ENCODE measurements at regions not wholly inside any gene's neighbourhood (a gene's known extent, or its start where the extent isn't known, plus 50 kb on each side); places are given as distances from the start of the nearest gene placed in this dataset.

DNA sequence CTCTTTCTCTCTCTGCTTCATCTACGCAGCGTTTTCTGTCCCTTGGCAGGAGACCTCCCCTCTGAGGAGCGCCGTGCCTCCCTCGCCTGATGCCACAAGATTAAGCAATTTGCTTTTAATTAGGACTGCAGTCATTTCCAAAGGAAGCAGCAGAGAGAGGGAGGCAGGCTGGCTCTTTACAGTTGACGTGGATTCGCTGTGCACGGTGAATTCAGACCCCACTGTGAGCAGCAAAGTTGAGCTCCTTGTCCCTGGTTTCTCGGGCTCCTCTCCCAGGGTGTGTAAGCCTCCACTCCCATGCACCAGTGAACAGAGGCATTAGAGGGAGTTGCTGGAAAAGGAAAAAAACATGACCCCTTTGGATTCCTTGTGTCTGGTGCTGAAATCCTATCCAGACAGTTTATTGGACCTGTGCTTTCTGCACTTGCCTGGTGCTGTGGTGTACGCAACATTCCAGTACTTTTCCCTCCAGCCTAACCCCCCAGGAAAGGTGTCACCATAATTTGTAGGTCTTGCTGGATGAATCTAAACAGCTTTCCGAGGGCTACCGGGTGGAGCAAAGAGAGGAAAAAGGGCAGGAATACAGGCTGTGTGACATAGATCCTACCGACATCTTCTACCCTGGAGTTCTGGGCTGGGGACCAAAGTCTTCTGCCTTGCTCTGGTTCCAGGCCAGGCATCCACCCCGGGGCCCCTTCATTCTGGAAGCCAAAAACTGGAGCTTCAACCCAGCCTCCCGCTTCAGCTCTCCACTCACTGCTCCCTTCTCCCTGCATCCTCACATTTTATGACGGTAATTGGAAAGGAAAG lies 171.0 kb downstream of the MAF start:
- Histone ChIP-seq H3K4me1 (peaks cover 0 to 16% (median 0%) of the 10 kb centered on the region in 3 donors), H3K9me3 (no peaks in the 10 kb centered on the region), H3K36me3 (no peaks in the 10 kb centered on the region), H3K27ac (no peak overlapping the region), H3K4me3 (no peak overlapping the region), H3K27me3 (no peaks in the 10 kb centered on the region)
- intact Hi-C loops (cut with DNase I) = no loop called here
- DNase-seq = no peak
- 58 to 65% methylated on average over 15 to 16 of the region's 16 CpGs for WGBS, 2 donors
- TF ChIP-seq POLR2A (IDR thresholded peaks at IDR 0.05) (no peak), CTCF (IDR thresholded peaks at IDR 0.05) (no peak)

GRCh38 chr16:79426663-79427062 lies 173.9 kb downstream of the MAF start:
- no peaks in the 10 kb centered on the region for H3K36me3 ChIP-seq
- no peak overlapping the region for H3K27ac ChIP-seq
- DNase-seq = no peak
- no peak for TF ChIP-seq CTCF (IDR thresholded peaks at IDR 0.05)
- no peak for TF ChIP-seq POLR2A (IDR thresholded peaks at IDR 0.05)
- H3K9me3 ChIP-seq = no peaks in the 10 kb centered on the region
- no peak overlapping the region for H3K4me3 ChIP-seq
- 74 to 76% methylated on average over 6 of the region's 6 CpGs for WGBS, 2 donors
- peaks cover 0 to 16% (median 0%) of the 10 kb centered on the region in 3 donors for H3K4me1 ChIP-seq
- intact Hi-C loops (cut with DNase I) = no loop called here
- H3K27me3 ChIP-seq = no peaks in the 10 kb centered on the region

DNA sequence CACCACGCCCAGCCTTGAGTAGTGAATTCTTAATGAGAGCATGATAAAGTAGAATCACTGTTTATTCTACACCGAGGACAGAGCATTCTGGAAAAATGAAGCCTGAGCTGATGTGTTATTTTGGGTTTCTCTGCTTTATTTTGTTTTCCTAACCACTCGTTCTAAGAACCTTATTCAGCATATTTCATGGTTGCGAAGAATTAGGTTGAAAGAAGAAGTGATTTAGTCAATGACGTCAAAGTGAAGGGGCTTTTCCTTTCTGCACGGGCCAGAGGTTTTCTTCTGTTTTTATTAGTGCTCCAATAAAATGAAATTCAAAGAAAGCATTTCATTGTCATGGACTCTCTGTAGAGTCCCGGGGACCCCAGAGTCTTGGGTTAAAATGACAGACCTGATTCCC lies 178.5 kb downstream of the MAF start:
- Histone ChIP-seq H3K9me3 (no peaks in the 10 kb centered on the region), H3K36me3 (no peaks in the 10 kb centered on the region), H3K4me3 (no peak overlapping the region), H3K27ac (no peak overlapping the region), H3K27me3 (no peaks in the 10 kb centered on the region), H3K4me1 (no peaks in the 10 kb centered on the region)
- DNase-seq = no peak
- WGBS, 2 donors = 84 to 87% methylated on average over 6 to 7 of the region's 7 CpGs
- intact Hi-C loops (cut with DNase I) = no loop called here
- TF ChIP-seq CTCF (IDR thresholded peaks at IDR 0.05) (no peak), POLR2A (IDR thresholded peaks at IDR 0.05) (no peak)

GRCh38 chr16:79421126-79421525 lies 179.4 kb downstream of the MAF start:
- H3K4me1 ChIP-seq = no peaks in the 10 kb centered on the region
- H3K27ac ChIP-seq = no peak overlapping the region
- no peaks in the 10 kb centered on the region for H3K9me3 ChIP-seq
- WGBS, 2 donors = 88 to 96% methylated on average over 7 of the region's 7 CpGs
- DNase-seq = no peak
- intact Hi-C loops (cut with DNase I) = no loop called here
- H3K4me3 ChIP-seq = no peak overlapping the region
- H3K27me3 ChIP-seq = no peaks in the 10 kb centered on the region
- no peak for TF ChIP-seq POLR2A (IDR thresholded peaks at IDR 0.05)
- TF ChIP-seq CTCF (IDR thresholded peaks at IDR 0.05) = no peak
- H3K36me3 ChIP-seq = no peaks in the 10 kb centered on the region

DNA sequence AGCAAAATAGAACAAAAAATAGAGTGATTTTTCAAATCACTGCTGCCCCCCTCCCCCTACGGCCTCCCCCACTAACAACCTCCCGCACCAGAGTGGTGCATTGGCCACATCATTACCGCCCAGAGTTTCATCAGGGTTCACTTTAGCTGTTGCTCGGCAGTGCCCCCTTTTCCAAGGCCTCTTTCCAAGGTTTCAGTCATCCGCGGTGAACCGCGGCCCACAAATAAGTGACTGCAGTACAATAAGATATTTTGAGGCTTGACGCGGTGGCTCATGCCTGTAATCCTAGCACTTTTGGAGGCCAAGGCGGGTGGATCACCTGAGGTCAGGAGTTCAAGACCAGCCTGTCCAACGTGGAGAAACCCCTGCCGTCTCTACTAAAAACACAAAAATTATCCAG lies 180.0 kb downstream of the MAF start:
- Histone ChIP-seq H3K4me1 (no peaks in the 10 kb centered on the region), H3K9me3 (no peaks in the 10 kb centered on the region), H3K36me3 (no peaks in the 10 kb centered on the region), H3K27ac (no peak overlapping the region), H3K27me3 (no peaks in the 10 kb centered on the region), H3K4me3 (no peak overlapping the region)
- no peak for DNase-seq
- 87% methylated on average over 12 to 13 of the region's 13 CpGs for WGBS, 2 donors
- intact Hi-C loops (cut with DNase I) = no loop called here
- TF ChIP-seq POLR2A (IDR thresholded peaks at IDR 0.05) (no peak), CTCF (IDR thresholded peaks at IDR 0.05) (no peak)

All from esophagus squamous epithelium (tissue), 5 donors.